ENCODE measurements at regions not wholly inside any gene's neighbourhood (a gene's known extent, or its start where the extent isn't known, plus 50 kb on each side); places are given as distances from the start of the nearest gene placed in this dataset.

DNA sequence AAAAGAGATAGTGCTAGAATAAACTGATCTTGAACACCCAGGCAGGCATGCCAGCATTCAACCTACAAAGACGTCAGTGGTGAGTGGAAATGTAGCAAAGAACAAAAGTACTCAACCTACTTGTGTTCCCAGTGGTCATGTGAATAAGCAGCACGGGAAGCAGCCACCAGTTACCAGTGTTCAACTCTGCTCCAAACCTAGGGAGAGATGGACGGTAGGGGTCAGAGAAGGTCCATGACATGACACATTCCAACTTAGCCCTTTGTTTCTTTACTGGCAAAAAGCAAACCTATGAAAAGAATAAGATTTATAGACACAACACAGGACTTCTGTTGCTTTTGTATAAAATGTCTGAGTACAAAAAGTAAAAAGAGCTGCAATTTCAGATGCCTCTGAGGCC, 511.4 kb downstream of the XPNPEP1 start:
- H4K5ac ChIP-seq (ENCODE audit: insufficient read length, low read depth, low read length): no peak overlapping the region
- H3K23ac ChIP-seq (ENCODE audit: insufficient read length): no peak overlapping the region
- no peaks in the 10 kb centered on the region for H3K79me2 ChIP-seq (ENCODE audit: control insufficient read depth in 1 of 2, insufficient read depth in 2 of 2, low read length in 2 of 2)
- TF ChIP-seq GTF2F1 (IDR thresholded peaks at IDR 0.05; ENCODE audit: borderline replicate concordance, low read depth, low read length) (no peak), MAFK (IDR thresholded peaks at IDR 0.05; ENCODE audit: low read depth, low read length) (no peak), RAD21 (IDR thresholded peaks at IDR 0.05 in 1 of 2, conservative IDR thresholded peaks at IDR 0.05 in 1 of 2; ENCODE audit: low read depth in 2 of 2, low read length in 2 of 2) (peak in 1 of 2 experiments; percentile 27; a peak in 3 of 4 replicates), CHD1 (IDR thresholded peaks at IDR 0.05; ENCODE audit: low read depth, low read length) (no peak), NRF1 (IDR thresholded peaks at IDR 0.05; ENCODE audit: low read depth, low read length) (no peak), RBBP5 (IDR thresholded peaks at IDR 0.05; ENCODE audit: borderline replicate concordance, low read depth, low read length) (no peak)
- no peaks in the 10 kb centered on the region; the same call in 1 of the 2 replicates for H3K23me2 ChIP-seq (ENCODE audit: low read depth, low read length)
- no peak overlapping the region for H2BK12ac ChIP-seq (ENCODE audit: low read depth, low read length)
- H3K27me3 ChIP-seq (replicated peaks in 1 of 4; ENCODE audit: control insufficient read depth in 3 of 4, extremely low read depth in 1 of 4, insufficient read depth in 3 of 4, low read length in 3 of 4): no peaks in the 10 kb centered on the region
- H3K4me2 ChIP-seq (ENCODE audit: insufficient read depth in 1 of 2, low read depth in 2 of 2, low read length in 2 of 2): no peak overlapping the region
- H2BK5ac ChIP-seq (ENCODE audit: low read depth, low read length): no peak overlapping the region
- H3K36me3 ChIP-seq (ENCODE audit: control insufficient read depth in 2 of 4, insufficient read depth in 4 of 4, low read length in 3 of 4): no peaks in the 10 kb centered on the region
- no peak overlapping the region for H2BK15ac ChIP-seq (ENCODE audit: low read length)
- CTCF ChIA-PET (ENCODE audit: partially characterized antibody): interaction anchor here (0.6 to 0.7 kb wide), 2 partner anchors 69 to 361 kb away, joined by 3 read pairs; no protein-coding TSS in a partner anchor
- no peak overlapping the region for H3K9ac ChIP-seq (replicated peaks in 1 of 4; ENCODE audit: extremely low read depth in 1 of 4, low read depth in 3 of 4, low read length in 3 of 4)
- no peak overlapping the region for H2BK120ac ChIP-seq (replicated peaks; ENCODE audit: low read depth, low read length)
- no peak overlapping the region for H3K18ac ChIP-seq (ENCODE audit: extremely low read depth, low read length)
- no peak overlapping the region for H3K56ac ChIP-seq (replicated peaks; ENCODE audit: insufficient read length, low read depth, low read length)
- H3K27ac ChIP-seq (ENCODE audit: low read depth, low read length): no peak overlapping the region
- H2BK20ac ChIP-seq (ENCODE audit: low read length): no peak overlapping the region
- WGBS, 2 experiments (ENCODE audit: extremely low coverage in 1 of 2, insufficient coverage in 1 of 2, insufficient read length in 1 of 2, insufficient replicate concordance in 2 of 2, low coverage in 1 of 2, low lambda C conversion rate in 2 of 2, missing lambda C conversion rate in 1 of 2): 69% methylated on average over 3 of the region's 3 CpGs; no CpG with 5 or more reads in 1 of the 2 experiments
- H4K20me1 ChIP-seq (replicated peaks in 1 of 2; ENCODE audit: control insufficient read depth in 1 of 2, insufficient read depth in 2 of 2, low read length in 2 of 2): no peaks in the 10 kb centered on the region
- H2AFZ ChIP-seq (ENCODE audit: low read length): 0 out of 2 replicates have a peak overlapping the region, but pooled peaks have one; percentile 20
- H3K9me3 ChIP-seq (ENCODE audit: insufficient read depth in 2 of 2, low read depth in 1 of 2, low read length in 1 of 2): no peaks in the 10 kb centered on the region
- no peak overlapping the region for H3K4ac ChIP-seq (replicated peaks; ENCODE audit: insufficient read length, low read depth, low read length)
- FAIRE-seq: no peak
- H3K14ac ChIP-seq (ENCODE audit: insufficient read length): no peak overlapping the region
- H4K91ac ChIP-seq (replicated peaks; ENCODE audit: insufficient read length, low read length): no peak overlapping the region
- no peak overlapping the region for H2AK5ac ChIP-seq (ENCODE audit: low read depth, low read length)
- H3K79me1 ChIP-seq (ENCODE audit: low read depth, low read length): no peaks in the 10 kb centered on the region
- POLR2A ChIA-PET (ENCODE audit: partially characterized antibody): no interaction called here
- H4K8ac ChIP-seq (ENCODE audit: extremely low read depth, insufficient read depth, low read length): no peak overlapping the region
- no peak overlapping the region for H3K4me3 ChIP-seq (ENCODE audit: extremely low read depth in 1 of 4, insufficient read depth in 2 of 4, low read depth in 3 of 4, low read length in 4 of 4)
- no peak for DNase-seq (ENCODE audit: low read depth in 1 of 2, low spot score in 2 of 2)
- no peaks in the 10 kb centered on the region for H3K4me1 ChIP-seq (replicated peaks in 1 of 4; ENCODE audit: control insufficient read depth in 3 of 4, insufficient read depth in 4 of 4, low read length in 3 of 4)
